GM21447 (cell line): ENCODE measurements at regions not wholly inside any gene's neighbourhood (a gene's known extent, or its start where the extent isn't known, plus 50 kb on each side); places are given as distances from the start of the nearest gene placed in this dataset.

Experiments used
- ATAC-seq: cut with Tn5 transposase; IDR thresholded peaks from one replicate; pipeline ENCODE4 v1.9.1; 2021; ENCODE audit not compliant: unreplicated experiment

DNA sequence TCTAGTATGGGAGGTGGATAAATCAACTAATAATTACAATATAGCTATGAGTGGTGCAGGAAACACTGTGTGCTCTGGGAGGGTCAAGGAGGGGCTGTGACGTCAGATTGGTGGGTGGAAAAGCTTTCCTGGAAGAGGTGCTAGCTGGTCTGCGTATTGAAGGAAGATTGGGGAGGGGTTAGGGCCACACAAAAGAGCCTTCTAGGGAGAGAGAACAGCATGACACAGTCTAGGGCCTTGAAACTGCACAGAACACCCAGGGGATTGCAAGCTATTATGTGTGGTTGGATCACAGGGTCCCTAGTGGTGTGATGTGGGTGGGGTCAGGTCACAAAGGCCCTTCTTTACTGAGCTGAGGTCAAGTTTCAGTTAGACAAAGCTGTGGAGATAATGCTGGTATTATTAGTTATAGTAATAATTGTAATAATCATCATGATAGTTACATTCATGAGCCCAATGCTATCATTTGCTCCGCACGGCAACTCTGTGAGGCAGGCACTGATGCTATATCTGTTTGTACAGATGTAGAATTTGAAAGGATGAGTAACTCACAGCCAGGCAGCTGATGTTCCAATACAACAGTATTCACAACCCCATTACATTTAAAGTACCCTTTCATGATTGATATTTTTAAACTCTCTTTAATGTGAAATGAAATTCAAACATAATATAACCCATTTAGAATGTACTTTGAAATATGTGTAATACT, 197.4 kb upstream of the IL12B start:
- ATAC-seq = no peak

- ATAC-seq = no peak
Observed at GRCh38 chr5:159531554-159532105, 201.3 kb upstream of the IL12B start.

GRCh38 chr5:159533197-159533596, 202.9 kb upstream of the IL12B start:
- ATAC-seq = no peak

DNA sequence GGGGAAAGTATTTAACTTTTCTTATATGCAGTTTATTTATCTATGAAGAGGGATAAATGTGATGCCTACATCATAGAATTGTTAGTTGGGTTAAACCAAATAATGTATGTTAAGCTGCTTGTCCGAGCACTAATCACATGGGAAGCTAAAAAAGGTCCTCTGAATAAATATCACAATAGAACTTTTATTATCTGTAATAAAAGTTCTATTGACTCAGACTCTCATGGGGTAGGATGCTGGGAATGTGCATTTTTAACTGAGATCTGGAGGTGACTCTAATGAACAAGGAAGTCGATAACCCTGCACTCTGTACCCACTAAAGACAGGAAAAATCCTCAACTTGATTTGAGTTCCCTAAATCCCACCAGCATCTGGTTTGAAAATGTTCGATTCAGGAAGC, 205.9 kb upstream of the IL12B start:
- ATAC-seq = no peak

DNA sequence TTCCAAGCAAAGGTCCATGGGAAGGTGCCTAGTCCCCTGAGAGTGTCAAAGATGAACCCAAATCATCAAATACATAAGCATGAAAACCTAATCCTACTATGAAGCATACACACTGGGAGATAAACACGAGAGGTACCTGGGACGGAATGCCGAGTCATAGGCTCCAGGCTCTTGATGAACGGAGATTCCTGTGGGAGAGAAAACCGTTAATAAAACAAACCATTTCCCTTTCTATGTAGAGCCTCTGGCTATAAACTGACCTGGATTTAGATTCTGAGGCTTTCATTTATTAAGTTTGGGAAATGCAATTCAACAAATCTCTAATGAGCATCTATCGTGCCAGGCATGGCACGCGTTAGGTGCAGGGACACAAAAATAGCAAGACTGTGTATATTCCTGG, 206.4 kb upstream of the IL12B start:
- ATAC-seq = no peak

- ATAC-seq = no peak
Observed at GRCh38 chr5:159539678-159540077, 209.4 kb upstream of the IL12B start.

DNA sequence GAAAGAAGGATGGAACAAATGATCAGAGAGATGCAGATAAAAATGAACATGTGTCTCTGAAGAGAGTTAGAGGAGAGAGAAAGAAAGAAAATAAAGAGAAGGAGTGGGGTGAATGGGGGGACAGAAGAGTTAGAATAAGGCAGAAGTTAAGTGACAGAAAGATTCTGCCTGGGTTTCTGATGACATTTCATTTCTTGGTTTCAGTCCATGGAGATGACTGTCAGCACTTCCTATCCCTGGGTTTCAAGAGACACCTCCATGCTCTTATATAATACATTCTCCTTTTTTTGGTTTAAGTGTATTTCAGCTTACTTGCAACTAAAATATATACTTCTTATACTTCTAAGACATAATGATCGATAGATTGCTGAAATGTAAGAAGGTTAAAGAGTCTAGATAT, 213.0 kb upstream of the IL12B start:
- no peak for ATAC-seq

GRCh38 chr5:159545156-159545555, 214.9 kb upstream of the IL12B start:
- no peak for ATAC-seq

DNA sequence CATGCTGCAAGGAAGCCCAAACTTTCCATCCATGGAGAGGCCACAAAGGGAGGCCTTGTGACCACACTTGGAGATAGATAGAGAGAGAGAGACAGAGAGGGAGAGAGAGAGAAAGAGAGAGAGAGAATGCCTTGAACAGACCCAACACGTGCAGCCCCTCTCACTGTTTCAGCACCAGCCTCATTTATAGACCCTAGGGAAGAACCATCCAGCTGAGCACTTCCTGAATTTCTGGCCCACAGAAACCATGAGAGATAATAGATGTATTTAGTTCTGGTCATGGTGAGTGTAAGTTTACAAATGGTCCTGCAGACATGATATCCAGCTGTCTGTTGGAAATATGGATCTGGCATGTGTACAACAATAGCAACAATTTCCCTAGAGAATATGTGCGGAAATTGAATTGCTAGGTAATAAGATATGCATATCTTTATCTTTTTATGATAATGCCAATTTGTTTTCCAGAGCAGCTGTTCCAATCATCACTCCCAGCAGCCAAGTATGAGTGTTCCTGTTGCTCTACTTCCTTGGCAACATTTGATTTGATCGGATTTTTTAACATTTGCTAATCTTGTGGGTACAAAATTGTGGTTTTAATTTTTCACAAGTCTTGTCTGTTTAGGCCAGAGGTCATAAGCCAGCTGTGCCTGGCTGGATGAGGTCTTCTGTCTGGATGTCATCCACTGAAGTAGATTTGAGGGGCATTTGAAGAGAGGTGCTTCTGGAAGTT, 217.3 kb upstream of the IL12B start:
- ATAC-seq = no peak

- ATAC-seq = no peak
Observed at GRCh38 chr5:159548517-159548916, 218.2 kb upstream of the IL12B start.

GRCh38 chr5:159549046-159549445, 218.8 kb upstream of the IL12B start:
- no peak for ATAC-seq

DNA sequence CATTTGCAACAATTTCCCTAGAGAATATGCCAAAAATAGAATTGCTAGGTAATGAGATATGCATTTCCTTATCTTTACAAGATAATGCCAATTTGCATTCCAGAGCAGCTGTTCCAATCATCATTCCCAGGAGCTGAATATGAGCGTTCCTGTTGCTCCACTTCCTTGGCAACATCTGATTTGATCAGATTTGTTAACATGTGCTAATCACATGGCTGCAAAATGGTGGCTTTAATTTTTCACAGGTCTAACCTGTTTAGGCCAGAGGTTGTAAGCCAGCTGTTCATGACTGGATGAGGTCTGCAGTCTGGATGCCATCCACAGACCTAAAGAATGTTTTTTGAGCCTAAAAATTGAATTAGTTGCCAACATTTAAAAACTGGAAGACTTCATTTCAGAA, 220.7 kb upstream of the IL12B start:
- no peak for ATAC-seq

DNA sequence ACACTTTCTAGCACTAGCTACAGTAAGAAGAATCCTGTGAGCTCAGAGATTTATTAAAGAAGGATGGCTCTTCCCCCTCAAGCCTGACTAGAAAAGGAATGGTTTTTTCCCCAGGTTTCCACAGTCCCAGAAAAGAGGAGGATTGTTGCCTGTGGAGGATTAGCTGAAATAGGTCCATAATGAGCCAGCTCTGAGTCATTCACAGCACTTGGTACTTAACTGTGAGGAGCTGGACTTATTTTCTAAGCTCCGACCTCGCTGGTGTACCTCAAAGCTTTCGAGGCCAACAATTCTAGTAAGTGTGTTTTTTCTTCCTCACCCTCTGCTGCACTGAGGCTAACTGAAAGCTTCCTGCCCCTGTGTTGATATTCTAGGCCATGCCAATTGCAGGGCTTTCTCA, 222.5 kb upstream of the IL12B start:
- ATAC-seq = no peak

DNA sequence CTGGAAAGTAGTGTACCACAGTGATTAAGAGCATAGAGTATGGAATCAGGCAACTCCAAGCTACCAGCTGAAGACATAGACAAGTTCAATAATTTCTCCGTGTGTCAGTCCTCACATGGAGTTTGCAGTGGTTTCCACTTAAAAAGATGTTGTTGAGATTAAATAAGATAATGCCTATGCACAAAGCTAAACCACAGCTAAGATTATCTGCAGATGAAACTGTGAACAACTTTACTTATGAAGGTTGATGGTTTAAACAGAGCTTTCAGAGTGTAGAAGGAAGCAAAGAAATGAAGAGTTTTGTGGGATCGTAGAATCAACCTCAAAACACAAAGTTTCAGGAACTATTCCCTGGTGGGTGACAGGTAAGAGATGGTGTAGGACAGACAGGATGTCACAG, 223.5 kb upstream of the IL12B start:
- no peak for ATAC-seq

DNA sequence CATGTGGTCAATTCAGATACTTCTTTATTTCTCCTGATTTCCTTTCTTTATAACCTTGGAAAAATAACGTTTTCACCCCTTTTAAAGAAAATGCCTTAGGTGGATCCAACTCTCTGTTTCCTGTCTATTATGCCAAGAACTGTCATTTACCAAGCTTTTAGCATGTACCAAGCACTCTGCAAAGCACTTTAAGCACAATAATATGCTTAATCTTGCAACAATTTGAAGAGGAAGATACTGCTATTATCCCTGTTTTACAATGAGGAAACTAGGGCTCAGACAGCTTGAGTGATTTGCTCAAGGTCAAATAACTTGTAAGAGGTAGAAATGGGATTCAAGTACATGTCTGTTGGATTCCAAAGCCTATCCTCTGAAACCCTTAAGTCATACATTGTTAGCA, 224.8 kb upstream of the IL12B start:
- no peak for ATAC-seq

DNA sequence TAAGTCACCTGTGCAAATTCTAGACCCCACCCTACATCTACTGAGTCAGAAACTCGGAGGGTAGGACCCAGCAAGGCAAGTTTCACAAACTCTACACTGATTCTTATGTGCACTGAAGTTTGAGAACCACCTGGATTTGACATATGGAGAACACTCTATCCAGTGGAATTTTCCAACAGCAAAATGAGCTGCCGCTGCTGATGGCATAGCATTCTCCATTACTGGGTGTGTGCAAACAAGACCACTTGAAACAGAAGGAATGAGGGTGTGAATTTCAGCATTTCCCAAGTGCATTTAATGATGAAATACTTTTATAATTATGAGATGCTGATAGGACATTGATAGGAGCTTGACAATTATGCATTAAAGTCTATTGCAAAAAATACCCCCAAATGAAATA, 229.1 kb upstream of the IL12B start:
- ATAC-seq = no peak

DNA sequence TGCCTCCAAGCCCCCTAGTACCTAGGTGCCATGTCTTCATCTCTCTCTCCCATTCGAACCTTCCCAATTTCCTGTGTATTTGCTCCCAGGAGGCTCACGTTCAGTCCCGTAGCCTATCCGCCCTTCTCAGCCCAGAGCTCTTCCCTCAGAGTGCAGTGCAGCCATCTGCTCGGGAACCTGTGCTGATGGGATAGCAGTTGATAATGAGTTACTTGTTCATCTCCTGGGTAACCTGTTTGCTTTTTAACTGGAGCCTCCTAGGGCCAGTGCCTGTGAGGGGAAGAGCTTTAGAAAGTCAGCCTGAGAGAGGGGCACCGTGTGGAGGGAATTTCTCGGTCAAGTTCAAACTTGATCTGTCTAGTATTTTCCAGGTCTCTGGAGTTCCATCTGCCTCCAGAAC, 229.8 kb upstream of the IL12B start:
- ATAC-seq = no peak

DNA sequence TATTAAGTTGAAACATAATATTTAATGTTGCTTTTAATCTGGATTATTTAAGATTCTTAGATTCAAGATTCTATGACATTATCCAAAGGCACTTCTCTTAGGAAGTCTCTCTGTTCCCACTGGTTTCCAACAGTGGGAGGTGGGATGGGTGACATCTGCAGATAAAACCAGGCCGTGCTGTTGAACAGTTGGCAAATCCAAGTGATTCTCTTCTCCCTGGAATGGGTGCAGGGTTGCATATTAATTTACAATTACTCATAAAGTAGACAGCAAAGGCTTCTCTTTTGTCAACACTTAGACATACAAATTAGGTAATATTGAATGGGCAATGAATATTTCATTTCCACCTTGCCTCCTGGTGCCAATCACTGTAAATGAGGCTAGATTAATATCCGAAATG, 233.7 kb upstream of the IL12B start:
- no peak for ATAC-seq

DNA sequence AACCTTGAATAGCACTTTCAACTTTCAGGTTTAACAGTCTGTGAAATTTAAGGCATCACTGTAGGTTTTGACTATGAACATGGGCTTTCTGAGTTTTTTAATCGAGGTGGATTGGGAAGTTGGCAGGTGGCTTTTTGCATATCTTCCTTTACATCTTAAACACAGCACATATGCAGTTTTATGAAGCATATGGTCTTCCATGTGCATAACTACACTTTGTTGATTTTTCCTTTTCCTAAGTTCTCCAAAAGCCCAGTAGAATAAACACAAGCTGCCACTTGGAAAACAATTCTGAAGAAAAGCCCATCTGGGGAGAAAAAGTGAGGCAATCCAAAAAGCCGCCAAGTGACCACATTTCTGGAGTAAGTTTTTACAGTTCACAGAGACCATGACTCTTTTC, 236.5 kb upstream of the IL12B start:
- no peak for ATAC-seq

GRCh38 chr5:159567461-159567860, 237.2 kb upstream of the IL12B start:
- ATAC-seq = no peak

- ATAC-seq = no peak
Observed at GRCh38 chr5:159571501-159572244, 241.4 kb upstream of the IL12B start.

DNA sequence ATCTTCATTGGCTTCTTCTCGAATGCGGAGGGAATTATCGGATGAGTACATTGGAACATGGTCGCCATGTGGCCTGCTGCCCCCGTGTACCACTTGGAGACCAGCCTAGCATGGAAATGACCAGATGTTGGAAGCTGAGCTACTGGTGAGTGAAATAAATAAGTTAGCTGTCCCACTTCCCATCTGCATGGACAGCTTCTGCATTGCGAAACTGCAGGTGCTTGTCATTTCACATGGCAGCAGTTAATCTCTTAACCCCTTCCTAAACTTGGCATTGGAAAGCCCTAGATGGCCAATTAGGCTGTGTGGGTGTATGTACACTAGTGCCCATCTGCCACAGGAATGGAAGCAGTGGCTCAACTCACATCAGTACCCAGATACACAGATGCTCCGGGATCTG, 246.6 kb upstream of the IL12B start:
- no peak for ATAC-seq
